NCI-H345 (cell line): ENCODE measurements at regions not wholly inside any gene's neighbourhood (a gene's known extent, or its start where the extent isn't known, plus 50 kb on each side); places are given as distances from the start of the nearest gene placed in this dataset.

ENCODE experiments used
- DNase-seq: peaks from one replicate; lab custom pipeline; 2025; lab: John Stamatoyannopoulos, UW

GRCh38 chr4:108272561-108272960 lies 103.8 kb upstream of the LEF1 start:
- no peak for DNase-seq

- no peak for DNase-seq
These were observed 103.3 kb upstream of the LEF1 start for GRCh38 chr4:108272046-108272445.

GRCh38 chr4:108270466-108271450 lies 102.0 kb upstream of the LEF1 start:
- no peak for DNase-seq

GRCh38 chr4:108264693-108265092 lies 96.0 kb upstream of the LEF1 start:
- no peak for DNase-seq

GRCh38 chr4:108263057-108263456 lies 94.3 kb upstream of the LEF1 start:
- DNase-seq: no peak

- no peak for DNase-seq
These were observed 92.3 kb upstream of the LEF1 start for GRCh38 chr4:108261026-108261425.

- DNase-seq: no peak
These were observed 87.8 kb upstream of the LEF1 start for GRCh38 chr4:108256538-108256937.

- no peak for DNase-seq
These were observed 86.5 kb upstream of the LEF1 start for GRCh38 chr4:108255203-108255747.

- DNase-seq: no peak
These were observed 80.7 kb upstream of the LEF1 start for GRCh38 chr4:108249397-108249796.

GRCh38 chr4:108247387-108248049 lies 78.8 kb upstream of the LEF1 start:
- DNase-seq: peak; percentile 66

- no peak for DNase-seq
These were observed 75.9 kb upstream of the LEF1 start for GRCh38 chr4:108244606-108245005.

GRCh38 chr4:108240366-108240765 lies 71.6 kb upstream of the LEF1 start:
- DNase-seq: no peak

- no peak for DNase-seq
These were observed 69.0 kb upstream of the LEF1 start for GRCh38 chr4:108237693-108238092.

GRCh38 chr4:108236264-108236663 lies 67.5 kb upstream of the LEF1 start:
- no peak for DNase-seq

GRCh38 chr4:108227923-108228322 lies 59.2 kb upstream of the LEF1 start:
- DNase-seq: no peak

- no peak for DNase-seq
These were observed 55.9 kb upstream of the LEF1 start for GRCh38 chr4:108224611-108225053.

- DNase-seq: no peak
These were observed 54.6 kb upstream of the LEF1 start for GRCh38 chr4:108223313-108223712.

GRCh38 chr4:108219998-108220397 lies 51.3 kb upstream of the LEF1 start:
- DNase-seq: no peak
